GM23338 (cell line): ENCODE measurements at regions not wholly inside any gene's neighbourhood (a gene's known extent, or its start where the extent isn't known, plus 50 kb on each side); places are given as distances from the start of the nearest gene placed in this dataset.

Source experiments
- ATAC-seq: fragments of 200-7000 bp; cut with Tn5 transposase; 3 replicates; pipeline ENCODE4 v1.9.1; 2020
- DNase-seq: peaks from one replicate; pipeline ENCODE4 v3.0.0-alpha.2; 2015; ENCODE audit warnings: low spot score
- H2AFZ ChIP-seq: fragments of 200-600 bp; sonication (generic); 2 replicates; pipeline ENCODE4 v1.8.0; 2016; ENCODE audit warnings: antibody characterized with exemption, mild to moderate bottlenecking, moderate library complexity
- H3F3A ChIP-seq: fragments of 200-600 bp; sonication (generic); replicated peaks from 2 replicates; pipeline ENCODE4 v1.8.0; 2017; ENCODE audit warnings: antibody characterized with exemption, mixed run types, low read depth
- H3K27ac ChIP-seq: fragments of 200-600 bp; sonication (generic); 2 replicates; pipeline ENCODE4 v1.6.1; 2016; ENCODE audit warnings: low read depth
- H3K27me3 ChIP-seq: fragments of 200-600 bp; sonication (generic); 2 replicates; pipeline ENCODE4 v1.8.0; 2016; ENCODE audit warnings: mild to moderate bottlenecking, mixed run types, moderate library complexity; ENCODE audit not compliant: insufficient read depth
- H3K36me3 ChIP-seq: fragments of 200-600 bp; sonication (generic); 2 replicates; pipeline ENCODE4 v1.8.0; 2016; ENCODE audit warnings: mild to moderate bottlenecking; ENCODE audit not compliant: insufficient read depth
- H3K4me1 ChIP-seq: fragments of 200-600 bp; sonication (generic); 2 replicates; pipeline ENCODE4 v1.8.0; 2016; ENCODE audit warnings: mild to moderate bottlenecking, moderate library complexity; ENCODE audit not compliant: insufficient read depth
- H3K4me2 ChIP-seq: fragments of 200-600 bp; sonication (generic); 2 replicates; pipeline ENCODE4 v1.7.1; 2017; ENCODE audit warnings: mixed run types
- H3K4me3 ChIP-seq: fragments of 200-600 bp; sonication (generic); 2 replicates; pipeline ENCODE4 v1.6.1; 2016; ENCODE audit warnings: mixed run types
- H3K79me2 ChIP-seq: fragments of 200-600 bp; sonication (generic); replicated peaks from 2 replicates; pipeline ENCODE4 v1.8.0; 2017; ENCODE audit warnings: mild to moderate bottlenecking; ENCODE audit not compliant: insufficient read depth
- H3K9me2 ChIP-seq: fragments of 200-600 bp; sonication (generic); 2 replicates; pipeline ENCODE4 v1.8.0; 2017; ENCODE audit not compliant: insufficient read depth
- H4K20me1 ChIP-seq: fragments of 200-600 bp; sonication (generic); replicated peaks from 2 replicates; pipeline ENCODE4 v1.8.0; 2017; ENCODE audit warnings: mild to moderate bottlenecking; ENCODE audit not compliant: insufficient read depth
- H3K27ac Mint-ChIP-seq: 2 replicates; pipeline ENCODE4 v1.8.0; 2020; ENCODE audit warnings: inconsistent platforms, mild to moderate bottlenecking, moderate library complexity, mixed read lengths
- H3K27me3 Mint-ChIP-seq: 3 replicates; pipeline ENCODE4 v1.8.0; 2022; ENCODE audit warnings: low read depth, mild to moderate bottlenecking, moderate library complexity, mixed read lengths, inconsistent platforms; ENCODE audit not compliant: insufficient read depth, poor library complexity
- H3K36me3 Mint-ChIP-seq: 3 replicates; pipeline ENCODE4 v1.8.0; 2021; ENCODE audit warnings: low read depth, mild to moderate bottlenecking, inconsistent platforms, moderate library complexity, mixed read lengths
- H3K4me1 Mint-ChIP-seq: 3 replicates; pipeline ENCODE4 v1.8.0; 2020; ENCODE audit warnings: mild to moderate bottlenecking, inconsistent platforms, mixed read lengths
- H3K4me3 Mint-ChIP-seq: 3 replicates; pipeline ENCODE4 v1.8.0; 2021; ENCODE audit warnings: moderate library complexity, mild to moderate bottlenecking, inconsistent platforms, mixed read lengths
- H3K9me3 Mint-ChIP-seq: 3 replicates; pipeline ENCODE4 v1.8.0; 2020; ENCODE audit warnings: moderate library complexity, mild to moderate bottlenecking, inconsistent platforms, mixed read lengths
- ETS1 ChIP-seq: IDR thresholded peaks from 2 replicates; pipeline ENCODE4 v1.6.1; 2016; ENCODE audit warnings: antibody characterized with exemption
- NANOG ChIP-seq: IDR thresholded peaks from 2 replicates; pipeline ENCODE4 v1.6.1; 2016; ENCODE audit warnings: antibody characterized with exemption, borderline replicate concordance
- POLR2AphosphoS5 ChIP-seq: IDR thresholded peaks from 2 replicates; pipeline ENCODE4 v1.6.1; 2016; ENCODE audit warnings: antibody characterized with exemption, low read depth
- ZNF114 ChIP-seq: fragments of 250-450 bp; sonication (Bioruptor Pico); IDR thresholded peaks from 2 replicates; pipeline ENCODE4 v1.5.0; 2020; ENCODE audit warnings: mild to moderate bottlenecking, moderate library complexity
- ZNF331 ChIP-seq: fragments of 250-450 bp; sonication (Bioruptor Pico); IDR thresholded peaks from 2 replicates; pipeline ENCODE4 v1.5.0; 2020; ENCODE audit warnings: low read depth, mild to moderate bottlenecking, moderate library complexity
- ZNF462 ChIP-seq: fragments of 250-450 bp; sonication (Bioruptor Pico); IDR thresholded peaks from 2 replicates; pipeline ENCODE4 v1.5.0; 2020; ENCODE audit warnings: mild to moderate bottlenecking, moderate library complexity

GRCh38 chr11:43217849-43218248 lies 93.9 kb upstream of the API5 start:
- Histone ChIP-seq H3K36me3 (0 out of 2 replicates have a peak, but pooled peaks cover 5% of the 10 kb centered on the region), H3K9me2 (no peaks in the 10 kb centered on the region), H3K4me2 (no peak overlapping the region), H3K79me2 (no peaks in the 10 kb centered on the region), H3K4me1 (no peaks in the 10 kb centered on the region), H2AFZ (no peak overlapping the region), H4K20me1 (no peaks in the 10 kb centered on the region), H3K4me3 (no peak overlapping the region), H3K27me3 (no peaks in the 10 kb centered on the region), H3K27ac (no peak overlapping the region), H3F3A (no peaks in the 10 kb centered on the region)
- no peak for ATAC-seq
- Mint-ChIP-seq H3K36me3 (peaks cover 10% of the 10 kb centered on the region; the same call in 2 of the 3 replicates), H3K27ac (no peak overlapping the region), H3K4me1 (no peaks in the 10 kb centered on the region), H3K4me3 (no peak overlapping the region), H3K9me3 (peaks cover 95% of the 10 kb centered on the region), H3K27me3 (no peaks in the 10 kb centered on the region)
- no peak for TF ChIP-seq ZNF462
- TF ChIP-seq NANOG: no peak
- no peak for TF ChIP-seq ZNF114
- no peak for TF ChIP-seq ZNF331 (CRISPR knock-in tag)
- no peak for TF ChIP-seq ETS1
- no peak for TF ChIP-seq POLR2AphosphoS5
- DNase-seq: no peak

- no peaks in the 10 kb centered on the region for H3K79me2 ChIP-seq
- no peak overlapping the region for H3K4me2 ChIP-seq
- no peak for TF ChIP-seq NANOG
- H3K36me3 Mint-ChIP-seq: peaks cover 11% of the 10 kb centered on the region; the same call in 1 of the 3 replicates
- H3K4me3 Mint-ChIP-seq: no peak overlapping the region
- H3K27me3 Mint-ChIP-seq: no peaks in the 10 kb centered on the region
- DNase-seq (peak; percentile 2), ATAC-seq (no peak)
- no peaks in the 10 kb centered on the region for H3K4me1 ChIP-seq
- 0 out of 2 replicates have a peak overlapping the region, but pooled peaks have one; percentile 5 for H2AFZ ChIP-seq
- no peak overlapping the region for H3K4me3 ChIP-seq
- H3K9me2 ChIP-seq: no peaks in the 10 kb centered on the region
- no peaks in the 10 kb centered on the region for H3K36me3 ChIP-seq
- no peaks in the 10 kb centered on the region for H3F3A ChIP-seq
- no peak overlapping the region for H3K27ac Mint-ChIP-seq
- H3K9me3 Mint-ChIP-seq: peaks cover 98% of the 10 kb centered on the region
- no peaks in the 10 kb centered on the region for H3K4me1 Mint-ChIP-seq
- no peaks in the 10 kb centered on the region for H3K27me3 ChIP-seq
- no peaks in the 10 kb centered on the region for H4K20me1 ChIP-seq
- H3K27ac ChIP-seq: no peak overlapping the region
Measured at GRCh38 chr11:43222215-43222614, 89.6 kb upstream of the API5 start.
